ENCODE measurements at regions not wholly inside any gene's neighbourhood (a gene's known extent, or its start where the extent isn't known, plus 50 kb on each side); places are given as distances from the start of the nearest gene placed in this dataset.

DNA sequence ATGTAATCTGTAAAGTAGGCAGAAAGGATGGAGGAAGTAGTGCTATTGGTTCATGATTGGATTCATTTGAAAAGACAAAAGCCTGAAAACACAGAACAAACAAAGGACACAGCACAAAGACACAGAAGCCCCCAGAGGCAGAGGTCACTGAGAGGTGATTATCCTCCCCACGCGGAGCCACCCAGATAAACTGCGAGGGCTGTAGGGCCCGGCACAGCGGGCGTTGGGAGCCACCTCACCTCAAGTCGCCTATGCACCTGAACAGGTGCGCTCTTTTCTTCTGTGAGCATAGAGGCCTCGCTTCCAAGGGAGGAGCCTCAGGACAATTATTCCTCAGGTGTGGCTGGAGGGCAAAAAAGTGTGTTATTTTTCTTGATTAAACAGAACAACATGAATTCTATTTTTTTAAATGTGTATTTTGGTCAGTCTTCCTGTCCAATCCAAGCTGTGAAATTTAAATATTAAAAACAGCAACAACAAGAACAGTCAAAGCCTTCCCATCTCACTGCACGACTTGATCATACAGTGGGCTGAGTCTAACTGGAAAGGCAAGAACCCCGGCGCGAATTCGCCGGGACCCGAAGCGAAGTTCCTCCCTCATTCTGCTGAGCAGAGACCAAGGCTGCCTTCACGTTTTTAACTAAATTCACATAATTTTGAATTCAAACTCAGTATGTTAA is 205.3 kb downstream of the THBS2 start:
- no peaks in the 10 kb centered on the region for H3K9me3 Mint-ChIP-seq (ENCODE audit: unreplicated experiment)
- intact Hi-C loops (cut with micrococcal nuclease), result no loop called here
- H3K4me1 Mint-ChIP-seq (ENCODE audit: insufficient read depth, unreplicated experiment), result peaks cover 10% of the 10 kb centered on the region
- no peaks in the 10 kb centered on the region for H3K27me3 Mint-ChIP-seq (ENCODE audit: insufficient read depth, unreplicated experiment)
- no TSS peak for BruUV-seq (replicated peaks)
- TF ChIP-seq, protein P1, sequence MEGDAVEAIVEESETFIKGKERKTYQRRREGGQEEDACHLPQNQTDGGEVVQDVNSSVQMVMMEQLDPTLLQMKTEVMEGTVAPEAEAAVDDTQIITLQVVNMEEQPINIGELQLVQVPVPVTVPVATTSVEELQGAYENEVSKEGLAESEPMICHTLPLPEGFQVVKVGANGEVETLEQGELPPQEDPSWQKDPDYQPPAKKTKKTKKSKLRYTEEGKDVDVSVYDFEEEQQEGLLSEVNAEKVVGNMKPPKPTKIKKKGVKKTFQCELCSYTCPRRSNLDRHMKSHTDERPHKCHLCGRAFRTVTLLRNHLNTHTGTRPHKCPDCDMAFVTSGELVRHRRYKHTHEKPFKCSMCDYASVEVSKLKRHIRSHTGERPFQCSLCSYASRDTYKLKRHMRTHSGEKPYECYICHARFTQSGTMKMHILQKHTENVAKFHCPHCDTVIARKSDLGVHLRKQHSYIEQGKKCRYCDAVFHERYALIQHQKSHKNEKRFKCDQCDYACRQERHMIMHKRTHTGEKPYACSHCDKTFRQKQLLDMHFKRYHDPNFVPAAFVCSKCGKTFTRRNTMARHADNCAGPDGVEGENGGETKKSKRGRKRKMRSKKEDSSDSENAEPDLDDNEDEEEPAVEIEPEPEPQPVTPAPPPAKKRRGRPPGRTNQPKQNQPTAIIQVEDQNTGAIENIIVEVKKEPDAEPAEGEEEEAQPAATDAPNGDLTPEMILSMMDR (IDR thresholded peaks at IDR 0.05; ENCODE audit: unreplicated experiment), result no peak
- H3K4me3 Mint-ChIP-seq (ENCODE audit: unreplicated experiment), result no peak overlapping the region
- no peak overlapping the region for H3K27ac Mint-ChIP-seq (ENCODE audit: low read depth, unreplicated experiment)
- no peak for DNase-seq (ENCODE audit: unreplicated experiment)
- peaks cover 10% of the 10 kb centered on the region for H3K36me3 Mint-ChIP-seq (ENCODE audit: insufficient read depth, unreplicated experiment)
- POLR2A ChIA-PET, result no interaction called here
- CTCF ChIA-PET, result no interaction called here

DNA sequence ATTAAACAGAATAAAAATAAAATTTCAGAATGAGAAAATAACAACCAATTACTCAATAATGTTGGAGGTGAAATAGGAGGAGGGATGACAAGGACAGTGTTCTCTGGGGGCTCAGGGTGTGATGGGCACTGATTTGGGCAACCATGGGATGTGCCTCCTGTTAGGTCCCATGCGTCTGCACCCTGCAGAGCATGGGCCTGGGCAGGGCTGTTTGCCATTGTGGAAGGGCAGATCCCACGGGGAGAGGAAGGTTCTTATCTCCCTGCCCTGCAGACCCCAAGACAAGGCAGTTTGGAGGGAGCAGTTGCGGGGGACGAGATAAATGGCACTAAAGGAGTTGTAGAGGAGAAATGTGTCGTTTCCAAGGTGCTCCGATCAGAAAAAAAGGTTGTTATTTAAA is 206.3 kb downstream of the THBS2 start:
- Mint-ChIP-seq H3K36me3 (ENCODE audit: insufficient read depth, unreplicated experiment) (peaks cover 10% of the 10 kb centered on the region), H3K9me3 (ENCODE audit: unreplicated experiment) (no peaks in the 10 kb centered on the region), H3K27me3 (ENCODE audit: insufficient read depth, unreplicated experiment) (no peaks in the 10 kb centered on the region), H3K4me3 (ENCODE audit: unreplicated experiment) (no peak overlapping the region), H3K4me1 (ENCODE audit: insufficient read depth, unreplicated experiment) (peaks cover 10% of the 10 kb centered on the region), H3K27ac (ENCODE audit: low read depth, unreplicated experiment) (no peak overlapping the region)
- BruUV-seq (replicated peaks), result no TSS peak
- DNase-seq (ENCODE audit: unreplicated experiment), result no peak
- POLR2A ChIA-PET, result no interaction called here
- intact Hi-C loops (cut with micrococcal nuclease), result no loop called here
- TF ChIP-seq, protein P1 (IDR thresholded peaks at IDR 0.05; ENCODE audit: unreplicated experiment), result no peak
- CTCF ChIA-PET, result interaction anchor here (0.8 kb wide), 1 partner anchor 1016 kb away, joined by 4 read pairs; no protein-coding TSS in a partner anchor

DNA sequence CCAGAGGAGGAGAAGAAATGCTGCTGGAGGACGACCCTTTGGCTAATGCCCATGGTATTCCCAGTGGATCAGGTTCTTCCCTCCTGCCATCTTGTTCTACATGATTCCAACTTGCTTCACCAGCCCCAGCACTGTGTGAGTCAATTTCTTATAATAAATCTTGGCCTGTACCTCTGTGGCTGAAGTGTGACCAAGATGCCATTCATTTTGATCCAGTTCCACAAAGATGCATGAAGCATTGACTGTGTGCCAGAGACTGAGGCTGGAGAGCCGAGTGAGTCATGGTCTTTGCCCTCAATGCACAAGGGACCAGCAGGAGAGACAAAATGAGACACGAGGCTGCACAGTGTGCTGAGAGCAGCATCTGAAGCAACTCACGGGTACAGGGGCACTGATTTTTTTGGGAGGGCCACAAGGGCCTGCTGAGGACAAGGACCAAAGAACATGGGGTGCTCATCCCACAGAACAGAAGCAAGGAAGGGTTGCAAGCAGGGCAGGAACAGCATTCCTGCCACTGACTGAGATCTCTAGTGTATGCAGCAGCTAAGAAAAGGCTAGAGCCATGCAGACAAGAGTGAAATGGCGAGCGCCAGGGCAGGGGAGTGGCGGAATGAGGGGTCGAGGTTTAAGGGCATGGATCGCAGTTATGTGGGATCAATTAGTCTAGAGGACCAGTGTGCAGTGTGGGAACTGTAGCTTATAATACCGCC is 207.0 kb downstream of the THBS2 start:
- POLR2A ChIA-PET, result no interaction called here
- Mint-ChIP-seq H3K27ac (ENCODE audit: low read depth, unreplicated experiment) (no peak overlapping the region), H3K27me3 (ENCODE audit: insufficient read depth, unreplicated experiment) (no peaks in the 10 kb centered on the region)

DNA sequence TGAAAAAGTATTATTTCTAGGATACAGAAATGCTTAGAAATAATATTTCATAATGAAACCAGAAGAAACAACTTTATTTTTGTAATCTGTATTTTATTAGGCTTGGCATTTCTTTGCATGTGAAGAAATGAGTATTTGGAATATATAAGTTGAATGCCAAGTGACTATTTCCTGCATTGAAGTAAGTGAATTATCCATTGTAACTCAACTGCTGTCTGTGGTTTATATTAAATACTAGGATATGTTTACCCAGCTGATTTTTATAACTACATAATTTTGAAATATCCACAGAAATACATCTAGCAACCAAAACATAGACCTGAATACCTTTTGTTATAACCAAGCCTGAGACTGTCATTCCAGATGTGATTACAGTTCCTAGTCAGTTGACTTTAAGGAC is 207.6 kb downstream of the THBS2 start:
- Mint-ChIP-seq H3K4me3 (ENCODE audit: unreplicated experiment) (no peak overlapping the region), H3K27me3 (ENCODE audit: insufficient read depth, unreplicated experiment) (no peaks in the 10 kb centered on the region), H3K9me3 (ENCODE audit: unreplicated experiment) (no peaks in the 10 kb centered on the region), H3K27ac (ENCODE audit: low read depth, unreplicated experiment) (no peak overlapping the region), H3K4me1 (ENCODE audit: insufficient read depth, unreplicated experiment) (peaks cover 10% of the 10 kb centered on the region), H3K36me3 (ENCODE audit: insufficient read depth, unreplicated experiment) (peaks cover 10% of the 10 kb centered on the region)
- ChIA-PET CTCF (interaction anchor here (0.7 kb wide), 1 partner anchor 11 kb away, joined by 3 read pairs; no protein-coding TSS in a partner anchor), POLR2A (no interaction called here)
- no TSS peak for BruUV-seq (replicated peaks)
- no peak for DNase-seq (ENCODE audit: unreplicated experiment)
- TF ChIP-seq, protein P1 (IDR thresholded peaks at IDR 0.05; ENCODE audit: unreplicated experiment), result no peak
- intact Hi-C loops (cut with micrococcal nuclease), result no loop called here

More for the DNA sequence above, 207.0 kb downstream of the THBS2 start:
- CTCF ChIA-PET, result interaction anchor here (0.8 kb wide), 1 partner anchor 1017 kb away, joined by 4 read pairs; no protein-coding TSS in a partner anchor
- Mint-ChIP-seq H3K4me1 (ENCODE audit: insufficient read depth, unreplicated experiment) (peaks cover 10% of the 10 kb centered on the region), H3K9me3 (ENCODE audit: unreplicated experiment) (no peaks in the 10 kb centered on the region), H3K4me3 (ENCODE audit: unreplicated experiment) (no peak overlapping the region), H3K36me3 (ENCODE audit: insufficient read depth, unreplicated experiment) (peaks cover 10% of the 10 kb centered on the region)
- intact Hi-C loops (cut with micrococcal nuclease), result no loop called here
- no TSS peak for BruUV-seq (replicated peaks)
- TF ChIP-seq, protein P1 (IDR thresholded peaks at IDR 0.05; ENCODE audit: unreplicated experiment), result no peak
- peak; percentile 91 for DNase-seq (ENCODE audit: unreplicated experiment)

Measured in MCF 10A (cell line).